RWPE2 (cell line): ENCODE measurements at regions not wholly inside any gene's neighbourhood (a gene's known extent, or its start where the extent isn't known, plus 50 kb on each side); places are given as distances from the start of the nearest gene placed in this dataset.

ENCODE experiments used
- ATAC-seq: fragments of 200-7000 bp; cut with Tn5 transposase; 3 replicates; pipeline ENCODE4 v1.9.1; 2021; ENCODE audit warnings: low read depth
- DNase-seq: peaks from one replicate; pipeline ENCODE4 v3.0.0-alpha.2; 2020; ENCODE audit warnings: low spot score
- H3K27ac ChIP-seq: fragments of 450-650 bp; 2 replicates; pipeline ENCODE4 v1.5.1; 2017; ENCODE audit warnings: mild to moderate bottlenecking; ENCODE audit not compliant: poor library complexity, severe bottlenecking
- H3K27me3 ChIP-seq: fragments of 250-450 bp; sonication (Bioruptor Pico); 2 replicates; pipeline ENCODE4 v1.5.1; 2021; ENCODE audit warnings: mild to moderate bottlenecking, moderate library complexity; ENCODE audit not compliant: insufficient read depth, poor library complexity, severe bottlenecking
- H3K36me3 ChIP-seq: fragments of 250-450 bp; sonication (Bioruptor Pico); 2 replicates; pipeline ENCODE4 v1.5.1; 2020; ENCODE audit warnings: low read depth, mild to moderate bottlenecking, moderate library complexity
- H3K4me1 ChIP-seq: fragments of 250-450 bp; sonication (Bioruptor Pico); 2 replicates; pipeline ENCODE4 v1.5.1; 2021; ENCODE audit warnings: mild to moderate bottlenecking, moderate library complexity; ENCODE audit not compliant: insufficient read depth, poor library complexity, severe bottlenecking
- H3K4me3 ChIP-seq: fragments of 250-450 bp; sonication (Bioruptor Pico); 2 replicates; pipeline ENCODE4 v1.5.1; 2021; ENCODE audit warnings: mild to moderate bottlenecking, moderate library complexity; ENCODE audit not compliant: severe bottlenecking
- H3K9me3 ChIP-seq: fragments of 250-450 bp; sonication (Bioruptor Pico); 2 replicates; pipeline ENCODE4 v1.5.1; 2021; ENCODE audit warnings: mild to moderate bottlenecking, moderate library complexity; ENCODE audit not compliant: severe bottlenecking
- CTCF ChIP-seq: fragments of 450-650 bp; IDR thresholded peaks from one replicate; pipeline ENCODE4 v1.5.1; 2017; ENCODE audit warnings: mild to moderate bottlenecking, moderate library complexity; ENCODE audit not compliant: poor library complexity, severe bottlenecking

GRCh38 chr9:78813602-78814180 lies 516.8 kb downstream of the PSAT1 start:
- H3K4me1 ChIP-seq = peaks cover 4% of the 10 kb centered on the region
- no peaks in the 10 kb centered on the region for H3K36me3 ChIP-seq
- H3K27me3 ChIP-seq = no peaks in the 10 kb centered on the region
- H3K27ac ChIP-seq = no peak overlapping the region
- ATAC-seq (no peak), DNase-seq (no peak)
- no peak overlapping the region for H3K4me3 ChIP-seq
- TF ChIP-seq CTCF = no peak
- no peaks in the 10 kb centered on the region for H3K9me3 ChIP-seq

GRCh38 chr9:78821126-78821822 lies 524.3 kb downstream of the PSAT1 start:
- Histone ChIP-seq H3K36me3 (no peaks in the 10 kb centered on the region), H3K27ac (no peak overlapping the region), H3K4me1 (no peaks in the 10 kb centered on the region), H3K4me3 (no peak overlapping the region), H3K27me3 (no peaks in the 10 kb centered on the region), H3K9me3 (no peaks in the 10 kb centered on the region)
- ATAC-seq (no peak; the same call in 2 of the 3 replicates), DNase-seq (no peak)
- peak; percentile 85 for TF ChIP-seq CTCF

GRCh38 chr9:78826527-78826926 lies 529.6 kb downstream of the PSAT1 start:
- TF ChIP-seq CTCF = no peak
- H3K9me3 ChIP-seq = no peaks in the 10 kb centered on the region
- H3K27ac ChIP-seq = no peak overlapping the region
- ATAC-seq (no peak), DNase-seq (no peak)
- no peaks in the 10 kb centered on the region for H3K27me3 ChIP-seq
- H3K4me1 ChIP-seq = no peaks in the 10 kb centered on the region
- H3K36me3 ChIP-seq = no peaks in the 10 kb centered on the region
- H3K4me3 ChIP-seq = no peak overlapping the region

DNA sequence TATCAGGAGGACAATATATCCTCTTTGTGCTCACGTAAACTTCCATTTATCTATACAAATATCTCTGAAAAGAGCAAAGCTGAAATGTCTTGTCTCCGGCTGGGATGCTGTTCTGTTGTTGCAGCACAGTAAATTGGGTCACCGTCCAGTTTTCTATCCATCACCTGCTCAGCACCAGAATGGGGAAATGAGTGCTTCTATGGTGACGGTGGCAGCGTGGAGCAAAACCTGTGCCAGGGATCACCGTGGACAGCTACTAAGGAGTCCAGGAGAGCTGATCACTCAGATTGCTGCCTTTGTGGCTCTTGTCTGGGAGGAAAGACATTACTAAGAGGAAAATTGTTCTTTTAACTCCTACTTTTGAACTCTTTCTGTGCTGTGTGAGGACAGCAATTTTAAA lies 531.6 kb downstream of the PSAT1 start:
- Histone ChIP-seq H3K27ac (no peak overlapping the region), H3K9me3 (no peaks in the 10 kb centered on the region), H3K36me3 (no peaks in the 10 kb centered on the region), H3K27me3 (no peaks in the 10 kb centered on the region), H3K4me1 (no peaks in the 10 kb centered on the region), H3K4me3 (no peak overlapping the region)
- ATAC-seq = no peak
- no peak for DNase-seq
- no peak for TF ChIP-seq CTCF

DNA sequence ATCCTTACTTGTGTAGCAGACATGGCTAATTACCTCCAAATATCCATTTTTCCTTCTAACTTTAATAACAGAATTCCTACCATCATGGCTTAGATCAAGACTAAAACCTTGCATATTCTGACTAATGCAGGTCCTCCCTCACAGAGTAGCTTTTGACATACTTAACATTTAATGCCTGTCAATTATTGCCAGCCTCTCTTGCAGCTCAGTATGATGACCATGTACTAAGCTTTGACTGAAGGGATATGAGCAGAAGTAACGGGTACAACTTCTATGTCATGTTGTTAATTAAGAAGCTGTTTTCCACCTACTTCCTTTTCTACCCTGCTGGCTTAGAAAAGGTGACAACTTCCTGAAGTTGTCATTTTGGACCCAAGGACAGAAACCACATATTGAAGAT lies 533.4 kb downstream of the PSAT1 start:
- H3K36me3 ChIP-seq = no peaks in the 10 kb centered on the region
- DNase-seq (no peak), ATAC-seq (no peak)
- TF ChIP-seq CTCF = no peak
- H3K27ac ChIP-seq = no peak overlapping the region
- no peaks in the 10 kb centered on the region for H3K4me1 ChIP-seq
- H3K4me3 ChIP-seq = no peak overlapping the region
- no peaks in the 10 kb centered on the region for H3K9me3 ChIP-seq
- no peaks in the 10 kb centered on the region for H3K27me3 ChIP-seq
